ENCODE measurements at regions not wholly inside any gene's neighbourhood (a gene's known extent, or its start where the extent isn't known, plus 50 kb on each side); places are given as distances from the start of the nearest gene placed in this dataset.

DNA sequence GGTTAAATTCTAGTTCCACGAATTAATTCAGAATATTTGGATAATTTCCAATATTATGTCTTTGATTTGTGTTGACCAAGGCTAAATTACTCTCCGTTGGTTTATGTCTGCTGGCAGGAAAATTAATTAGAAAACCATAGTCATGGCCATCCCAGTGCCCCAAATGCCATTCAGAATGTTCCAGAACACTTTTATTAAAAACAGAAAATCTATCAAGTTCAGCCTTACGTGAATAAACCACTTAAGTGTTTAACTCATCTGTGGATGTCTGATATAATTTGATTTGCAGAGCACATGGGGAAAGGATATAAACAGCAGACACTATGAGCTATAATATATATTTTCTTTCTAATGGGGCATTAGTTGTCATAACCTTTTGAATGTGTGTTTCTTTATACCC is 480.7 kb downstream of the MRPL39 start:
- no peak overlapping the region for H3K27ac ChIP-seq
- H3K9me3 ChIP-seq, result no peaks in the 10 kb centered on the region
- DNase-seq (ENCODE audit: extremely low spot score in 2 of 2), result no peak
- no peaks in the 10 kb centered on the region for H3K36me3 ChIP-seq
- H3K4me1 ChIP-seq, result no peaks in the 10 kb centered on the region
- no peak overlapping the region for H3K4me3 ChIP-seq
- intact Hi-C loops (cut with DNase I), result no loop called here
- TF ChIP-seq, protein P1, sequence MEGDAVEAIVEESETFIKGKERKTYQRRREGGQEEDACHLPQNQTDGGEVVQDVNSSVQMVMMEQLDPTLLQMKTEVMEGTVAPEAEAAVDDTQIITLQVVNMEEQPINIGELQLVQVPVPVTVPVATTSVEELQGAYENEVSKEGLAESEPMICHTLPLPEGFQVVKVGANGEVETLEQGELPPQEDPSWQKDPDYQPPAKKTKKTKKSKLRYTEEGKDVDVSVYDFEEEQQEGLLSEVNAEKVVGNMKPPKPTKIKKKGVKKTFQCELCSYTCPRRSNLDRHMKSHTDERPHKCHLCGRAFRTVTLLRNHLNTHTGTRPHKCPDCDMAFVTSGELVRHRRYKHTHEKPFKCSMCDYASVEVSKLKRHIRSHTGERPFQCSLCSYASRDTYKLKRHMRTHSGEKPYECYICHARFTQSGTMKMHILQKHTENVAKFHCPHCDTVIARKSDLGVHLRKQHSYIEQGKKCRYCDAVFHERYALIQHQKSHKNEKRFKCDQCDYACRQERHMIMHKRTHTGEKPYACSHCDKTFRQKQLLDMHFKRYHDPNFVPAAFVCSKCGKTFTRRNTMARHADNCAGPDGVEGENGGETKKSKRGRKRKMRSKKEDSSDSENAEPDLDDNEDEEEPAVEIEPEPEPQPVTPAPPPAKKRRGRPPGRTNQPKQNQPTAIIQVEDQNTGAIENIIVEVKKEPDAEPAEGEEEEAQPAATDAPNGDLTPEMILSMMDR (IDR thresholded peaks at IDR 0.05), result no peak
- no peak for TF ChIP-seq POLR2AphosphoS5 (IDR thresholded peaks at IDR 0.05; ENCODE audit: insufficient read depth in 1 of 2, low read depth in 1 of 2)
- TF ChIP-seq POLR2A (IDR thresholded peaks at IDR 0.05), result no peak
- H3K27me3 ChIP-seq, result no peaks in the 10 kb centered on the region

DNA sequence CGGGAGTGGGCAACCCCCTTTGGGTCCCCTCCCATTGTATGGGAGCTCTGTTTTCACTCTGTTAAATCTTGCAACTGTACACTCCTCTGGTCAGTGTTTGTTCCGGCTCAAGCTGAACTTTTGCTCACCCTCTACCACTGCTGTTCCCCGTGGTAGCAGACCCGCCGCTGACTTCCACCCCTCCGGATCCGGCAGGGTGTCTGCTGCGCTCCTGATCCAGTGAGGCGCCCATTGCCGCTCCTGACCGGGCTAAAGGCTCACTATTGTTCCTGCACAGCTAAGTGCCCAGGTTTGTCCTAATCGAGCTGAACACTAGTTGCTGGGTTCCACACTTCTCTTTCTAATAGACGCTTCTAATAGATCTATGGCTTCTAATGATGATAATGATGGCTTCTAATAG is 488.6 kb downstream of the MRPL39 start:
- Histone ChIP-seq H3K27me3 (no peaks in the 10 kb centered on the region), H3K27ac (no peak overlapping the region), H3K4me3 (no peak overlapping the region), H3K36me3 (no peaks in the 10 kb centered on the region), H3K9me3 (no peaks in the 10 kb centered on the region), H3K4me1 (no peaks in the 10 kb centered on the region)
- intact Hi-C loops (cut with DNase I), result no loop called here
- DNase-seq (ENCODE audit: extremely low spot score in 2 of 2), result no peak
- TF ChIP-seq POLR2AphosphoS5 (IDR thresholded peaks at IDR 0.05; ENCODE audit: insufficient read depth in 1 of 2, low read depth in 1 of 2) (no peak), POLR2A (IDR thresholded peaks at IDR 0.05) (no peak)
- TF ChIP-seq, protein P1 (IDR thresholded peaks at IDR 0.05), result no peak

DNA sequence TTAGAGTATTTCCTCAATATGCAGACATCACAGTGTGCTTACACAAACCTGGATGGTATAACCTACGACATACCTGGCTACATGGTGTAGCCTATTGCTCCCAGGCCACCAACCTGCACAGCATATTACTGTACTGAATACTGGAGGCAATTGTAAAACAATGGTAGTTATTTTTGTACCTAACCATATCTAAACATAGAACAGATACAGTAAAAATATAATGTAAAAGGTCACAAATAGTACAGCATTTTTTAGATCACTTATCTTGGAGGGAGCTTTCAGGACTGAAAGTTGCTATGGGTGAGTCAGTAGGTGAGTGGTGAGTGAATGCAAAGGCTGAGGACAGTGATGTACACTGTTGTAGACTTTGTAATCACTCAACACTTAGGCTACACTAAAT is 492.3 kb downstream of the MRPL39 start:
- no peaks in the 10 kb centered on the region for H3K4me1 ChIP-seq
- DNase-seq (ENCODE audit: extremely low spot score in 2 of 2), result no peak
- no peaks in the 10 kb centered on the region for H3K36me3 ChIP-seq
- H3K4me3 ChIP-seq, result no peak overlapping the region
- TF ChIP-seq POLR2A (IDR thresholded peaks at IDR 0.05) (no peak), POLR2AphosphoS5 (IDR thresholded peaks at IDR 0.05; ENCODE audit: insufficient read depth in 1 of 2, low read depth in 1 of 2) (no peak)
- TF ChIP-seq, protein P1 (IDR thresholded peaks at IDR 0.05), result no peak
- intact Hi-C loops (cut with DNase I), result no loop called here
- no peaks in the 10 kb centered on the region for H3K9me3 ChIP-seq
- H3K27me3 ChIP-seq, result no peaks in the 10 kb centered on the region
- H3K27ac ChIP-seq, result no peak overlapping the region

DNA sequence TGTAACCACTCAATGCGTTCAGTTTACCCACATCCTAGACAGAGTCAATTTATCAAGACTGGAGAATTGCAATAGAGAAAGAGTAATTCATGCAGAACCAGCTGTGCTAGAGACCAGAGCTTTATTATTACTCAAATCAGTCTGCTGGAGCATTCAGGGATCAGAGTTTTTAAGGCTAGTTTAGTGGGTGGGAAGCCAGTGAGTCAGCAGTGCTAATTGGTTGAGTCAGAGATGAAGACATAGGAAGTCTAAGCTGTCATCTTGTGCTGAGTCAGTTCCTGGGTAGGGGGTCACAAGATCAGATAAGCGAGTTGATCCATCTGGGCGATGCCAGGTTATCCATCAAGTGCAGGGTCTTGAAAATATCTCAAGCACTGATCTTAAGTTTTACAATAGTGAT is 499.6 kb downstream of the MRPL39 start:
- TF ChIP-seq POLR2A (IDR thresholded peaks at IDR 0.05) (no peak), POLR2AphosphoS5 (IDR thresholded peaks at IDR 0.05; ENCODE audit: insufficient read depth in 1 of 2, low read depth in 1 of 2) (no peak)
- TF ChIP-seq, protein P1 (IDR thresholded peaks at IDR 0.05), result no peak

DNA sequence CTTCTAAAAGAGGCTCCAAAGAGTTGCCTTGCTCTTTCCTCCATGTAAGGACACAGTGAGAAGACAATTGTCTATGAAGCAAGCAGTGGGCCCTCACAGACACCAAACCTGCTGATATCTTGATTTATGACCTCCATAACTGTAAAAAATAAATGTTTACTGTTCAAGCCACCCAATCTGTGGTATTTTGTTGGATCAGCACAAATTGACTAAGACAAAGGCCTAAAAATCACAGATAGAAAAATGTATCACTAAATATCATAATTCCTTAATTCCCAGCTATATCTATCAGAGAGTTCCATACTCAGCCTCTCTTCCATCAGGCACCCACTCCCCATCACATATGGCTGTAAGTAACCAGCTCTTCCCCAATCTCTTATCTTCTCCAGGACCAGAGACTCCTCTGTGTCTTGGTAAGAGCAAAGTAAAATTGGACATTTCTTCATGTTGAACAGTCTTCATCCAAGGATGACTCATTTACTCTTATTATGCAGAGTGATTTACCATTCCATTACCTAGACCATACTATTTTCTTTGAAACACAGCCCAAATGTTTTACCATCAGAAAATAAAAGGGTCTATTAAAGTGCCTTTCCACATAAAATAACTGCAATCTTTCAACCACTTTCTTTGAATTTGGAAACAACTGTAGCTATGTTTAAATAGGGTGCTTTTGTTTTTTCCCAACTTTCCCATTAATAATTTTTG is 503.6 kb downstream of the MRPL39 start:
- TF ChIP-seq POLR2AphosphoS5 (IDR thresholded peaks at IDR 0.05; ENCODE audit: insufficient read depth in 1 of 2, low read depth in 1 of 2), result no peak
- no peak for TF ChIP-seq POLR2A (IDR thresholded peaks at IDR 0.05)
- Histone ChIP-seq H3K36me3 (no peaks in the 10 kb centered on the region), H3K9me3 (no peaks in the 10 kb centered on the region), H3K27me3 (no peaks in the 10 kb centered on the region), H3K4me1 (no peaks in the 10 kb centered on the region), H3K4me3 (no peak overlapping the region), H3K27ac (no peak overlapping the region)
- DNase-seq (ENCODE audit: extremely low spot score in 2 of 2), result no peak
- intact Hi-C loops (cut with DNase I), result no loop called here

More for the DNA sequence above, 499.6 kb downstream of the MRPL39 start:
- DNase-seq (ENCODE audit: extremely low spot score in 2 of 2), result no peak
- Histone ChIP-seq H3K4me3 (no peak overlapping the region), H3K9me3 (no peaks in the 10 kb centered on the region), H3K4me1 (no peaks in the 10 kb centered on the region), H3K27me3 (no peaks in the 10 kb centered on the region), H3K27ac (no peak overlapping the region), H3K36me3 (no peaks in the 10 kb centered on the region)
- intact Hi-C loops (cut with DNase I), result no loop called here

Measured in vagina (tissue), 2 donors.